HG02970 (cell line): ENCODE measurements at regions not wholly inside any gene's neighbourhood (a gene's known extent, or its start where the extent isn't known, plus 50 kb on each side); places are given as distances from the start of the nearest gene placed in this dataset.

Experiments used
- ATAC-seq: cut with Tn5 transposase; IDR thresholded peaks from one replicate; pipeline ENCODE4 v1.9.1; 2021; ENCODE audit warnings: mild to moderate bottlenecking, moderate library complexity, moderate number of reproducible peaks; ENCODE audit not compliant: unreplicated experiment, low FRiP score

DNA sequence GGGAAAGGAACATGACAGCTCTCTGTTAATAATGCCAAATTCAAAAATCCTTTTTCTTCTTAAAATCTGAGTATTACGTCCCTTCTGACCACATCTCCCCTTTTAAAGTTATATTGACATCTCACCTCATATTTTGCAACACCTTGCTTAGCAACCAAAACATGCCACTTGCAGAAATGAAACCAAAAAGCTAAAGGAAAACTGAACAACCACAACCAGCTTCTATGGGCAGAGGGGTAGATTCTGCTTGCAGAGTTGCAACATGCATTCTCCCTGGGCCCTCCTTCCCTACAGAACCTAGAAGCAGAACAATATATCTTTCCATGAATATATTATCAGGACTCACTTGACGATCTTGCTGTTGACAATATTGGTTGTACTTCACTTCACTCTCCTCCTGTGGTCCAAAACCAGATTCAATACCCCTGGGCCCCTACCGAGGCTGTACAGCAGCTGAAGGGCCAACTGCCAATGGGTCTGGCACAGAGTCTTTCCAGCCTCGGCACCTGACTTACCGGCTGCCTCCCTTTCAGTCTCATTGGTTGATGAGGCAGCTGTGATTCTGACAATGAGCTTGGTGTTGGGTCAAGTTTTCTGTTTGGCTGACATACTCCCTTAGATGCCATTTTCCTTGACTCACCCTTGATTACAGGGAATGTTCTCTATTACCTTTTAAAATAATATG, 616.6 kb downstream of the ZEB2 start:
- no peak for ATAC-seq

DNA sequence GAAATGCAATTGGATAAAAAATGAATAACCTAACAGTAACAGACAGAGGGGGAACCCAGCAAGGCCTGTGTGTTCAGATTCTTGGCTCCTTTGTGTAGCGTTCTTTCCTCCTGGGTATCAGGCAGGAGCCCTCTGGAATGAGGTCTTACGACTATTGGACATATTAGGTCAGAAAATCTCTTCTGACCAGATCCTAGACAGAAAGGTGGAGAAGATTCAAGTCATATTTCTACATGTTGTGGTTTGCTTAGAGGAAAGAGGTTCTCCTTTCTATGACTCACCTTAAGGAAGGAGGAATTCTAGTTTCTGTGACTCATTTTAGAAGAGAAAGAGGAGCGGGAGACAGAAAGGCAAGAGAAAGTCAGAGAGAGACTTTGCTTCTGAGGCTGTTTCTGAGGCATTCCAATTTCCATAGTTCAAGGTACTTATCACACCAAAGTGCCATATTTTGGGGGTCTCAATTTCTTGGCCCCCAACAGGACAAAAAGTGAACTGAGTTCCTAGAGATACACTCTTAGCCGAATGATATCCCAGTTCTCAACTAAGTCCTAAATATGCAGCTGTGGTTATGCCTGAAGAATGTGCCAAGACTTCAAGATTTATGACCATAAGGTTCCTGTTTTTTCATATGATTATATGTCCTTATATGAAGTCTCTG, 618.6 kb downstream of the ZEB2 start:
- no peak for ATAC-seq

DNA sequence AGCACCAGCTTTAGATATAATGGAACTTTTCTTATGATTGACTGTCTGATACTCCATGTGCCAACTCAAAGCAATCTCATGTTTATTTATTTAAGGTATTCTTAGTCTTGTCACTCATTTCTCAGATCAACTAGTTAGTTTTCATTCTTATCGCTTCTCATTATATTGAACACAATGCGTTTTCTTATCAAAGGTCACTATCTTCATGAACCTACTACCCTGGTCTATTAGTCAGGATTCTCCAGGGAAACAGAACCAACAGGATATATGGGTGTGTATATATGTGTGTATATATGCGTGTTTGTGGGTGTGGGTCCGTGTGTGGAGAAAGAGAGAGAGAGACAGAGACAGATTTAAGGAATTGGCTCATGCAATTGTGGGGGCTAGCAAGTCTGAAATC, 619.9 kb downstream of the ZEB2 start:
- ATAC-seq: no peak

DNA sequence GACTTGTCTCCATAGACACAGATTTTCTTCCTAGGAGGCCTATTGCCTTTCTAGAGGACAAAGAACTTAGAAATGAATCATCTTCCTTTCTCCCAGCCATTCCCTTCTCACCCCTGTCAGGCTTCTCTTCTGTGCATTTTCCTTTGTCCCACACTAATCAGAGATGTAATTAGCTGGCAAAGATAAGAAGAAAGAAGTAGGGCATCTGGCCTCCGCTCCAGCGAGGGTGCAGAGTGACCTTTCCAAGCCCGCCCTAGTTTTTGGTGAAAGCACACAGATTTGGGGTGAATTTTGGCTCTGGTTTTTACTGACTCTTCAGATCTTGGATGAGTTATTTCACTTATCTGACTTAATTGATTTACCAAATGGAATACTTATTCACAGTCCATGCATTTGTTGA, 626.5 kb downstream of the ZEB2 start:
- ATAC-seq: no peak

DNA sequence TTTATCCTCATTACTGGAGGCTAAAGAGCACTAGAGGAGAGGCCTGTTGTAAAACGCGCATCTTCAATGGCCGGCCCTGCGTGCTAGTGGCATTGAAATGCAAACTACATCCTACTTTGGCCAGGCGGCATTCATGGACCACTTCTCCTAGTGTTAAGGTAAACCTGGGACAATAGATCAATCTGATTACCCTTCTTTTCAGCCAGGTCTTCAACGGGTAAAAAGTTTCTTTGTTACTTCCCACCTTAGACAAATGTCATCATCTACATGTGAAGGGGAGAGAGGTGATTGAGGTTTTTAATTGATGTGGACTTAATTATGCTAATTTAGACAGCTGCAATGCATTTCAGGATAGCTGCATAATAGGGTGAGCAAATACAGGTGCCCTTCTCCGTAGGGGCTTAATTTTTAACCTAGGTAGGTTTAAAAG, 628.0 kb downstream of the ZEB2 start:
- ATAC-seq: no peak

DNA sequence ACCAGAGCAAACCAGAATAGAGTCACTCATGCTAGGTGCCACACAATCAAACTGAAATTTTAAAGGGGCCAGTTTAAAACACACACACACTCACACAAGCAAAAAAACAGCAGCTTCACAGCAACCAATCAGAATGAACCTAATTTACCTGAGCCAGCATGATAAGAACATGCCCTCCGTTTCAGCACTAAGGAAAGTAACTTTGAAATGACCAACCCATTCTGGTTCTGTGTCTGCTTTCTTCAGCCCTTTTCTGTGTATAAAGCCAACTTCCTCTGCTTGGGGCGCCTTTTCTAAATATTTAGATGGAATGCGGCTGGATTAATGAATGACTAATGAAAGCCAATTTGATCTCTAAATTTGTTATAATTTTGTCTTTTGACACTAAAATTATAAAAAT, 629.1 kb downstream of the ZEB2 start:
- ATAC-seq: no peak

DNA sequence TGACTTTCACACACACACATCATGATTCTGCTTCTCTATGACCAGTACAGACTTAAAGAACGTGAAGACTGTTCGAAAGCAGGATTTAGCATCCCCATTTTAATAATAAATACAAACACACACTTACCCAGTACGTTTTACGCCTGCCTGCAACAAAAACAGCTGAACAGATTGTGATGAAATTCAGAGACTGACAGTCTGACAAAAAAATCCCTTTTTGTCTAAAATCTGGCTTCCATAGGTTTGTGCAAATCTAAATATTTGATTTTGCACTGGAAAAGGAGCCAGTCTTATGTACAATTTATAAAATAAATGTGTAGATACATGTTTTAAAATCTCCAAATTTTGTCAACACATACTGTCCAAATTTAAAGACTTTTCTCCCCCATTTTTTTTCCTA, 630.7 kb downstream of the ZEB2 start:
- no peak for ATAC-seq

DNA sequence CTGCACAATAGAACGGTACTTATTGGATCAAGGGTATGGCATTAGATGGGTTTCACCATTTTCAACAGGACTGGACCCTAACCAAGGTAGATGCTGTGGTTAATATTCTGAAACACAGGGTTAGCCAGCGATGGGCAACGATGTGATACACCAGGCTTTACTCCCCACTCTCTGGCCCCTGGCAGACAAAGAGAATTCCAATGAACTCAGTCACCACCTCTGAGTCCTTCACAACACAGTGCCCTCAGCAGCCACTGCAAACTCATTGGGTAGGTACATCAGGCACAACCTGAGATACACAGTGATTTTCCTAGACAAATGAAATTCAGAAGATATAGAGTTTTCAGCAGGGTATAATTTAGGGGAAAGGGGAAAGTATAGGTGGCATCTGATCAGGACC, 634.5 kb downstream of the ZEB2 start:
- ATAC-seq: no peak

DNA sequence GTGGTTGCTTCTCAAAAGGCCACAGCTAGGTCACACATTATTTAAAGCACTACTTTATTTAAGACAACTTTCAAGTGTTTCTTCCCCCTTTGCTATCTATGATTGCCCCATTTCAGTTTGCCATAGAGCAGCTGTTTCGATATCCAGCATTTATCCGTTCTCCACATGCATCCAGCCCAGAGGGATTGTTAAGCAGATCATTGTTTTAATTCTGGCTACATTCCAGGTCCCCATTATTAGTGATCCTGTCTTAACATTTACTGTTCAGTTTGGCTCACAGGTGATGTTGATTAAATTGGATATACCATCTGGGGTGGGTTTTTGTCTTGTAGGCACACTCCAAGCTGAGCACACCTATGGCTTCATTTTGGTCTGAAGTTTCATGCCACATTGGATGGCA, 638.7 kb downstream of the ZEB2 start:
- no peak for ATAC-seq

DNA sequence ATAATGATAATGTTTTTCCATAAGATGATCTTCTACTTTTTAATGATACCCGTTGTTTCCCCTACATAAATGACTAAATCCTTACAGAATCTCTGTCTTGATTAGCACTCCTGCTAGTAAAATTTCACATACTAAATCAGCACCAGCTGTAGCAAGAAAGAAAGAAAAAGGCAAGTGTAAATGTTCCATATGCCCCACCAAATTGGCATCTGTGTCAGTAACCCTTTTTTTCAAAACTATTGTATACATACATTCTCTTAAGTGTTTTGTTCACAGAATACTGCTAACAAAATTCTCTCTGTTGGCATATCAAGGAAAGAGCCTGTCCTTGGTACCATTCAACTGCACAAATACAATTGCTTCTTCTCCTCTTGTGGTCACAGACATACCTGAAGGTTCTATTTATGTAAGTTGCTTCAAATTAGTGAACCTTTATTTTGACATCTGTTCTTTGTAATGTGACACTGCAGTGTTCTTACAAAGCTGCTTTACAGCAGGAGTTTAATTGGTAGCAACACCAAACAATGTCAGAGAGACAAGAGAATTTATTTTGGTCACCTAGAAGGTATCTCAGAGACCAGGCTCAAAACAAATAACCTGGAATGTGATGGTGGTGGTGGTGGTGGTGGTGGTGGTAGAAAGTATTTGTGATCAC, 641.9 kb downstream of the ZEB2 start:
- no peak for ATAC-seq

DNA sequence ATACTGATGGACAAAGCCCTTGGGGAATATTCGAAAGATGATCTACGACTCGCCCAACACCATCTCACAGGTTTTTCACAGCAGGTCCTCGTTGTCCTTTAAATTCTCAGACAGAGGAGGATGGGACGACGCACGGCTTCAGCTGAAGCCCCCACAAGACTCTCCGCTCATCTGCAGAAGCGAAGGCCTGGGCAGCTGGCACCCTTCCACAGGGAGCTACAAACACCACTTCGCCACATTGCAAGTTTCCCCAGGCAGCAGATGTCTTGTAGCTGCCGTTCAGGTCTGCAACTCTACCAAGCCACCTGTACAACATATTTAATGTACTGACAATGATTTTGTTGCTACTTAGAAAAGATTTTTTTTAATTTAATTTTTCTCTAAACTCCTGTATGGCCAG, 642.9 kb downstream of the ZEB2 start:
- no peak for ATAC-seq

DNA sequence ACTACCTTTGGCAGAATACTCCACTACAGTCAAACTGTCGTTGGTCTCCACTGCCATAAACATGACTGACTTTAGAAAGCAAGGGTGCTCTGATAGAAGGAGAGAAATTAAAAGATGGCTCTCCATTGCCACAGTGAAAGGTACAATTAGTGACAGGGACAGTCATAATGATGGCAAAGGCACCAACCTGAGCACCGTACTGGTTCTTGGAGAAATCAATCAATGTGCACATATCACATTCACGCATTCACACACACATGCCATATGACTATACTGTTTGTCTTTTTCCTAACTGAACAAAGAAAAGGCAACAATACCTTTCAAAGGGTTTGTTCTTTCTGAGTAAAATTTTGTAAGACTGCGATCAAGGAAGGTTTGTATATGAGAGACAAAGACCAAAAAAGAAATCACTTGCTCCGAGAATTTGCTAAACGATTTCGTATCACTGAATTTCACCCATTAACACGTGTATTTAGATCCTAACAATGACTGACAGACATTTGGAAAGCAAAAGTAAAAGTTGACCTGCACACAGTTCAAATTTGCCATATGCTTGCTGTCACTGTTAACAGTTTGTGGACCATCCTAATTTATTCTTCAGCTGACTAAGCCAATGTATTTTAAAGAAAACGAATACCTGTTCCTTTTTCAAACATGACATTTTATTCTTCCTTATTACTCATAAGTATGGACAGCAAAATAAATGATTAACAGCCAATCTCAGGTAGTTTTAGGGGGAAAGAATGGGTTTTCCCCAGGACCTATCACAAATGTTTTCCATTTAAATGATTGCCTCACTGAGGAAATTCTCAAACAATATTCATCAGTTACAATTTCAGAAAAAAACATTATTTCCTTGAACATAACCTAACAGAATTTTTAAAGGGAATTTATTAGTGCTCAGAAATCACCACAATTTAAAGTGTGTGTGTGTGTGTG, 644.4 kb downstream of the ZEB2 start:
- ATAC-seq: no peak

DNA sequence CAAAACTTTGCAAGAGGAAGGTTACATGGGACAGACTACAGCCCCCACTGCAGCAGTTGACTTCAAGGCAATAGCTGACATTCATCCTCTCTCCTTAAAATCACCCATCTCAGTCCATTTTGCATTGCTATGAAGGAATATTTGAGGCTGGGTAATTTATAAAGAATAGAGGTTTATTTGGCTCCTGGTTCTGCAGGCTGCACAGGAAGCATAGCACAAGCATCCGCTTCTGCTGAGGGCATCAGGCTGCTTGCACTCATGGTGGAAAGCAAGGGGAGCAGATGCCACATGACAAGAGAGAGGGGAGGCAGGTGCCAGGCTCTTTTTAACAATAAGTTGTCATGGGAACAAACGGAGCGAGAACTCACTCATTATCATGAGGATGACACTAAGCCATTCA, 646.0 kb downstream of the ZEB2 start:
- no peak for ATAC-seq

DNA sequence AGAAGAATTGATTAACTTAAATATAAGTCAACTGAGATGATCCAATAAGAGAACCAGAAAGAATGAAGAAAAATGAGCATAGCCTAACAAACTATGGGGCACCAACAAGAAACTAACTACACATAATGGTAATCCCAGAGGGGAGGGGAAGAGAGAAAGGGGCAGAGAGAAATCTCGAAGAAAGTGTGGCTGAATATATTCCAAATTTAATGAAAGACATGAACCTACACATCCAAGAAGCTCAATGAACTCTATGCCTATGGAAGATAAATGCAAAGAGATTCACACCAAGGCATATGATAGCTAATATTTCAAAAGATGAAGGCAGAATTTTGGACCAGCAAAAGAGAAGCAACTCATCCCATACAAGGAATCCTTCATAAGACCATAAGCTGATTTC, 649.2 kb downstream of the ZEB2 start:
- no peak for ATAC-seq

DNA sequence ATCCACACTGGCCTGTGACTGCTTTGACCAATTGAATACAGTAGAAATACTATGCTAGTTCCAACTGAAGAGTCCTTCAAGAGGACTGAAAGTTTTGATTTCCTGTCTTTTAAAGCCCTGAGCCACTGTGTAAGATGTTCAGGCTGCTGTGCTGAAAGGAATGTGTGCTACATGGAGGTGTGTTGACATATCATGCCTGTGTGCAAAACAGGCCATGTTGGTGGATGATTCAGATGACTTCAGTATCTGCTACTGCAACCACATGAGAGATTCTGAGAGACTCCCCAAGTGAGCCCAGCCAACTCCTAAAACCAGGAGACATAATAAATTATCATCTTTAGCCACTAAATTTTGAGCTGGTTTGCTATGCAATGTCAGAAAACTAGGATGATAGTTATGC, 662.9 kb downstream of the ZEB2 start:
- ATAC-seq: no peak

DNA sequence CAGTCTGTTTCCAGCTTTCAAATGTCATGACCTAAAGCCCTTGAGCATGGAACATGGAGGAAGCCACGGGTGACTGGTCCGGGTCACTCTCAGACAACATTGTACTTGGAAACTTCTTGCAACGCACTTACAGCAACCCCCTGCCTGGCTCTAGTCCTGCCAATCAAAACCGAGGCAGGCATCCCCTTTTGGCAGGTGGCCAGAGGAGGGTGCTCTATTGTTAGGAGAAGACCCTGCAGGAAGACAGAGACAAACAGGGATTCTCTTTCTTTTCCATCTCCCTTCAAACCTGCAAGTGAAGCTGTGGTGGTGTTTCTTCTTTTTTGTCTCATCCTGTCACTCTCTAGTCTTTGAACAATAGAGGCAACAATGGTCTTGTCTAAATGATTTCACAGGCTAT, 667.2 kb downstream of the ZEB2 start:
- no peak for ATAC-seq

DNA sequence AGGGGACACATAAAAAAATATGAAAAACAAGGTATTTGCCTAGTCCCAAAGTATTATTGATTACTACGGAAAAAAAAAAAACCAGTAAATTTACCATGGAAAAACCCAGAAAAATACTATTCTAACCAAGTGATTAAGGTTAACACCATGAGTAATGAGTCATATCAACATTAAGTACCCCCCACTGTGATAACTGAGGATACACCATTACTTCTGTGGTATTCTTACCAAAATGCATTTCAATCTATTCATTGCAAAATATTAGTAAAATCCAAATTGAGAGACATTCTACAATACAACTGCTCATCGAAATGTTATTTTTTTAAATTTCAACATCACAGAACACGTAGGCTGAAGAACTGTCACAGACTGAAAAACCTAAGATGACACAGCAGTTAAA, 669.8 kb downstream of the ZEB2 start:
- no peak for ATAC-seq

DNA sequence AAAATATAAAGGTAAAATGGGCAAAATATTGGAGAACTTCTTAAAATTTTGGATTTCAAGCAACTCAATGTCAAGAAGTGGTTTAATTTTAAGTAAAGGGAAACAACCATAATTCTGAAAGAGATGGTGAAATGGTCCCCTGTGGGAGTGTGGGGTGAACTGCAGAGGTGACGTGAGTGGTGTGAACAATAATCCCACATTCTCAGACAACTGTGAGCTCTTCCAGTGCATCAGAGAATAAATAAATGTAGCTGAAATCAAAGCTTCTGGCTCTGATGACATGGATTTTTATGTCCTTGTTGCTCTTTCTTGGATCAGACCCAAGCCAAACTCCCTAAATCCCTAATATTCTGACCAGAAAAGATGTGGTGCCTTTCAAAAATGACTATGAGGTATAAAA, 672.7 kb downstream of the ZEB2 start:
- no peak for ATAC-seq

DNA sequence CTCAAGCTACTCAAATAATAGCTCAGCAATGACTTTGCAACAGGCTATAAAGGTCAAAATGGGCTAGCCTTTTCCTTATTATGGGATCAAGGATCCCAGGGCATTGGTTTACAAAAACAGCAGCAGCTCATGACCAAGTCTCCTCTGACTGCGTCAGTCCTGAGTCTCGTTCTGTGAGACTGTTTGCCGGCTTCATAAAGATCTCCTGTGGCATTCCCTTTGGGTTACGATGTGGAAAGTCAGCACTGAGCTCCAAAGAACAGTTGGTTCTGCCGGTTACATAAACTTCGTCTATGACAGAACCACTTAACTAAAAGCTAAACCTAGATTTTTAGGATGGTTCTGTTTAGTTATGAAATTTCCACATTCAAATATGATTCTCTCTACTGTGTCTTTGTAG, 674.9 kb downstream of the ZEB2 start:
- no peak for ATAC-seq

DNA sequence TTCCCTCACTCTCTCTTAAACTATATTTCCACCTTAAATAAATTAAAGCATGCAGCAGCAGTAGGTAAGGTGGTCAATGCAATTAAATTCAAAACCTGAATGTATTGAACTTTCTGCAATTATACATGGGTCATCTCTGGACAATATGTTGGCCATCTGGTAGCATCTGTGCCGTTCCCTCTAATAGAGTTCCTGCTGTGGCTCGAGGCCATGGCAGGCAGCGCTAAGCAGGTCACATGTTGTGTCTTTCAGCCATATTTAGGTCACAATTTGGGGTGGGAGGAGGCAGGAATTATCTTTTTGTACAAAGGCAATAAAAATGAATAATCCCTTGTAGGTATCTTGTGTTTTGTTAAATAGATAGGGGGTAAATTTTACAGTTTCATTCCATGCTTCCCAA, 676.2 kb downstream of the ZEB2 start:
- ATAC-seq: no peak

DNA sequence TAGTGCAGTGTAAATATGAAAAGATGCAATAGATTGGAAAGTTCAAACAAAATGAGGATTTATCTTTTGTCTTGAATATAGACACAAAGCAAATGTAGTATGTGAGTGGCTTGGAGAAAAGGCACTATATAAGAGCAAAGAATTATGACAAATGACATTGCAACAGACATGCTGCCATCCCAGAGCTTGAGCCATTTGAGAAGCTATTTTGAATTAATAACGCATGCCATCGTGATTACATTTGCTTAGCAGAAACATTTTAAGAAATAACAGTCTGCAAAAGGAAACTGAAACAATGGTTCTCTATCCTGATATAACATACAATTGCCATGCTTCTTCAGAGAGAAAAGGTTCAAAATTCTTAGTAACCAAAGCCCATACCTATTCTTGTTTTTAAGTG, 677.1 kb downstream of the ZEB2 start:
- no peak for ATAC-seq
